Frontal cortex (tissue), 3 donors: ENCODE measurements at regions not wholly inside any gene's neighbourhood (a gene's known extent, or its start where the extent isn't known, plus 50 kb on each side); places are given as distances from the start of the nearest gene placed in this dataset.

ENCODE experiments used
- DNase-seq, 2 donors: peaks; one replicate each; pipeline ENCODE4 v3.0.0; 2012; ENCODE audit warnings: low spot score in 2 of 2
- FAIRE-seq: peaks from 2 replicates; lab custom pipeline; 2012; peaks lifted over from hg19 to GRCh38; lab: Jason Lieb, UNC
- donor health status: control.
- donor health status: control.
- donor health status: control.

- FAIRE-seq, result no peak
- DNase-seq, result peak in 1 of 2 donors; percentile 20
Observed at GRCh38 chr18:77635451-77635850, 385.8 kb downstream of the GALR1 start.

GRCh38 chr18:77635858-77636257, 386.2 kb downstream of the GALR1 start:
- DNase-seq, result no peak
- no peak for FAIRE-seq

GRCh38 chr18:77645170-77645872, 395.7 kb downstream of the GALR1 start:
- FAIRE-seq (no peak), DNase-seq (no peak)

- FAIRE-seq, result no peak
Observed at GRCh38 chr18:77647472-77647871, 397.8 kb downstream of the GALR1 start.

GRCh38 chr18:77648411-77648810, 398.8 kb downstream of the GALR1 start:
- FAIRE-seq (no peak), DNase-seq (no peak)

More at GRCh38 chr18:77647472-77647871, 397.8 kb downstream of the GALR1 start:
- DNase-seq, result no peak

GRCh38 chr18:77650799-77651385, 401.2 kb downstream of the GALR1 start:
- FAIRE-seq (no peak), DNase-seq (peak; percentile 67 to 88)

- DNase-seq (no peak), FAIRE-seq (no peak)
Observed at GRCh38 chr18:77651441-77651840, 401.8 kb downstream of the GALR1 start.

GRCh38 chr18:77653792-77654191, 404.1 kb downstream of the GALR1 start:
- DNase-seq (no peak), FAIRE-seq (no peak)

- FAIRE-seq (no peak), DNase-seq (no peak)
Observed at GRCh38 chr18:77654302-77654701, 404.7 kb downstream of the GALR1 start.

- no peak for FAIRE-seq
- DNase-seq, result no peak
Observed at GRCh38 chr18:77657651-77658298, 408.1 kb downstream of the GALR1 start.

- DNase-seq, result no peak
Observed at GRCh38 chr18:77658299-77658662, 408.6 kb downstream of the GALR1 start.

GRCh38 chr18:77658751-77659448, 409.3 kb downstream of the GALR1 start:
- FAIRE-seq (no peak), DNase-seq (no peak)

More at GRCh38 chr18:77658299-77658662, 408.6 kb downstream of the GALR1 start:
- FAIRE-seq, result no peak

GRCh38 chr18:77666613-77667012, 417.0 kb downstream of the GALR1 start:
- DNase-seq (no peak), FAIRE-seq (no peak)

GRCh38 chr18:77668219-77668618, 418.6 kb downstream of the GALR1 start:
- no peak for DNase-seq
- FAIRE-seq, result no peak

GRCh38 chr18:77669331-77669730, 419.7 kb downstream of the GALR1 start:
- FAIRE-seq (no peak), DNase-seq (no peak)

GRCh38 chr18:77671456-77672167, 422.0 kb downstream of the GALR1 start:
- FAIRE-seq (no peak), DNase-seq (no peak)

- FAIRE-seq, result no peak
- DNase-seq, result no peak
Observed at GRCh38 chr18:77676910-77677309, 427.3 kb downstream of the GALR1 start.

GRCh38 chr18:77677536-77677935, 427.9 kb downstream of the GALR1 start:
- FAIRE-seq, result no peak
- DNase-seq, result no peak

- no peak for DNase-seq
- no peak for FAIRE-seq
Observed at GRCh38 chr18:77679869-77680268, 430.2 kb downstream of the GALR1 start.

GRCh38 chr18:77700051-77700450, 450.4 kb downstream of the GALR1 start:
- no peak for FAIRE-seq

More at GRCh38 chr18:77700051-77700450, 450.4 kb downstream of the GALR1 start:
- DNase-seq, result no peak
